GM13976 (cell line): ENCODE measurements at regions not wholly inside any gene's neighbourhood (a gene's known extent, or its start where the extent isn't known, plus 50 kb on each side); places are given as distances from the start of the nearest gene placed in this dataset.

Experiments
- DNase-seq: peaks from one replicate; pipeline ENCODE4 v3.0.0; 2012; ENCODE audit warnings: low spot score
- CTCF ChIP-seq: IDR thresholded peaks from 2 replicates; pipeline ENCODE4 v1.5.1; 2012; ENCODE audit warnings: borderline replicate concordance, mild to moderate bottlenecking; ENCODE audit not compliant: insufficient read depth; ENCODE audit errors: extremely low read depth, missing control alignments, control extremely low read depth
- in situ Hi-C: fragments of 300-500 bp; cut with MboI; formaldehyde crosslinking; loops from one replicate; pipeline ENCODE4 v1.12.0; 2022; ENCODE audit warnings: low sequenced_read_pairs, mixed read lengths, inconsistent platforms; ENCODE audit not compliant: unreplicated experiment

DNA sequence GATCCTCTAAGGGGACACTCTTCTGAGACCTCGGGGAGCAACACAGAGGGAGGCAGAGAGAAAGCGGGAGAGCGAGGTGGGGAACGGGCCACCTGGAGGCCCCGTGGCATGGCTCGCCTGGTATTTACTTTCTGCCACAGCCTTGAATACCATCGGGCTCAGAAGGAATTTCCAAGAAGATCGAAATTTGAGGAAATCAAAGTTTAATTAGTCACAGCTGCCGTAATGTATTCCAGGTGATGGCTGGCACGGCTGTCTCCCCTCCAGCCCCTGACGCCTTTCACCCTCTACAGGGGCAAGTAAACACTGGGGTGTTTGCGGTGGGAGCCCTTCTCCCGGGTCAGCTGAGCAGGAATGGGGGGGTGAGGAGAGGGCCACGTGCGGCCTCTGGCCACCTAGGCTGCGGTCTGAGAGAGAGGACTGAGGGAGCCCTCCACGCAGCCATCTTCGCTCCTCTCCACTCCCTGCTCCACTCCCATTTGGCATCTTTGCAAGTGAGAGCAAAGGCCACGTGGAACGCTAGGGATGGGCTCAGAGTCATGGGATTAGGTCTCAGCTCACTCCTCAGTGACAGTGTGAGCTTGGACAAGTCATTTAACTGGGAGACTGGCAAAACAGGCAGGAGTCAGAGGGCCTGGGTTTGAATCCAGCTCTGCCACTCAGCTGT lies 125.2 kb downstream of the SYF2 start:
- TF ChIP-seq CTCF: no peak
- DNase-seq: no peak
- in situ Hi-C loops: no loop called here

DNA sequence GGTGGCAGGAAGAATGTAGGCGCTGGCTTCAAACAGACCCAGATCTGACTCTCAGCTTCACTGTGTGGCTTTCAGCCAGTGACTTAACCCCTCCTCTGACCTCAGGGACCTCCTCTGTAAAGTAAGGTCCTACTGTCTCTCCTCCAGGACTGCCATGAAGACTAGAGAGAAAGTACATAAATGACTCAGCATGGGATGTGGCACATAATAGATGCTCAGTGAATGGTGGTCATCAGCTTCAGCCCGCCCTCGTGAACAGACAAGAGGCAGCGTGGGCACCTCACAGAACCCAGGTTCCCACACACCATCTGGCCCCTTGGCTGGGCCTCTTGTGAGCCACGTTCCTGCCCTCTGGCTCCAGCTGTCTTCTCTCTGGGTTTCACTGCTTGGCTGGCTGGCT lies 126.0 kb downstream of the SYF2 start:
- in situ Hi-C loops: no loop called here
- TF ChIP-seq CTCF: no peak
- no peak for DNase-seq

GRCh38 chr1:25105836-25106235 lies 126.5 kb downstream of the SYF2 start:
- no peak for TF ChIP-seq CTCF
- in situ Hi-C loops: no loop called here
- DNase-seq: no peak

GRCh38 chr1:25104932-25105561 lies 127.3 kb downstream of the SYF2 start:
- in situ Hi-C loops: no loop called here
- no peak for DNase-seq
- TF ChIP-seq CTCF: no peak

DNA sequence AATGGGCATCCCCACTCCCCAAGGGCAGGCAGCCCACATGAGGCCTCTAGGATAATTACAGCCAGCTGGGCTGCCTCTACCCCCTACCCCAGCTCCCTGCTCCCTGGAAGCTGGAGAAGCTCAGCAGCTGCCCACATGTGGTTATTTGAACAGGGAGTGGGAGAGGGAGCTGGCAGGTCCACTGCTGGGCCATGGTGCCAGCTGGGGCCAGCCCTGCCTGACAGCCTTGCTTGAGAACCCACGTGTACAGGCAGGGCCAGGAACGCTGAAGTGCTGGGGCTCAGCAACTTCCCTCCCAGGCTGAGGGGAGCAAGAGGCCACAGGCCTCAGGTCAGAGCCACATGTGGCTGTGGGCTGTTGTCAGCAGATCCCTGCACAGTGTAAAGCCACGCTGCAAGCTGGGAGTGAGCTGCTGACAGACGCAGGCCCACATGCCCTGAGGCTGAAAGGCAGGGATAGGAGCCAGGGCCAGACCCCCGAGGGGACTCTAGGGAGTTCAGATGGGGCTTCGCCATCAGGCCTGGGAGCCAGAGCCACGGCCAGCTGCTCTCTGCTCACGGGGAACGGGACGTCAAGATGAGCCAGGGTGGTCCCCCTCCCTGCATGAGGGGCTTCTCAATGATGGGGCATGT lies 129.0 kb downstream of the SYF2 start:
- no peak for DNase-seq
- TF ChIP-seq CTCF: no peak
- in situ Hi-C loops: no loop called here

GRCh38 chr1:25100151-25100833 lies 132.0 kb downstream of the SYF2 start:
- DNase-seq: no peak
- in situ Hi-C loops: no loop called here
- no peak for TF ChIP-seq CTCF
